IPS DF 4.7 (cell line): ENCODE measurements at regions not wholly inside any gene's neighbourhood (a gene's known extent, or its start where the extent isn't known, plus 50 kb on each side); places are given as distances from the start of the nearest gene placed in this dataset.
A peak's percentile ranks its signal among the peaks of the same experiment; 100 is the strongest.
"Not testable (repeated sequence)": the region's sequence is repeated elsewhere in the genome, so short reads cannot be mapped to it uniquely, and the experiment has no call there.

Source experiments
- DNase-seq: peaks from one replicate; pipeline ENCODE4 v3.0.0-alpha.2; 2013; ENCODE audit warnings: low spot score; ENCODE audit errors: extremely low read depth

GRCh38 chr6:61622601-61623000 lies 663.4 kb downstream of the KHDRBS2 start:
- no peak for DNase-seq

- no peak for DNase-seq
Measured at GRCh38 chr6:61614119-61614518, 671.9 kb downstream of the KHDRBS2 start.

GRCh38 chr6:61606500-61606899 lies 679.5 kb downstream of the KHDRBS2 start:
- peak; percentile 46 for DNase-seq

- peak; percentile 5 for DNase-seq
Measured at GRCh38 chr6:61605851-61606250, 680.2 kb downstream of the KHDRBS2 start.

- not testable (repeated sequence) for DNase-seq
Measured at GRCh38 chr6:61602171-61602570, 683.9 kb downstream of the KHDRBS2 start.

GRCh38 chr6:61592238-61592637 lies 693.8 kb downstream of the KHDRBS2 start:
- DNase-seq: peak; percentile 7

- no peak for DNase-seq
Measured at GRCh38 chr6:61586934-61587537, 699.0 kb downstream of the KHDRBS2 start.

- DNase-seq: no peak
Measured at GRCh38 chr6:61585504-61585903, 700.5 kb downstream of the KHDRBS2 start.

- DNase-seq: no peak
Measured at GRCh38 chr6:61562098-61562497, 723.9 kb downstream of the KHDRBS2 start.

GRCh38 chr6:61558796-61559195 lies 727.2 kb downstream of the KHDRBS2 start:
- no peak for DNase-seq

GRCh38 chr6:61555993-61556392 lies 730.0 kb downstream of the KHDRBS2 start:
- no peak for DNase-seq

- DNase-seq: no peak
Measured at GRCh38 chr6:61538801-61539200, 747.2 kb downstream of the KHDRBS2 start.

GRCh38 chr6:61532749-61533148 lies 753.3 kb downstream of the KHDRBS2 start:
- DNase-seq: not testable (repeated sequence)
